ENCODE measurements at regions not wholly inside any gene's neighbourhood (a gene's known extent, or its start where the extent isn't known, plus 50 kb on each side); places are given as distances from the start of the nearest gene placed in this dataset.
"Not testable (repeated sequence)": the region's sequence is repeated elsewhere in the genome, so short reads cannot be mapped to it uniquely, and the experiment has no call there.

GRCh38 chr11:97460091-97460490 is 1070.3 kb downstream of the JRKL start:
- no peak for DNase-seq

GRCh38 chr11:97461044-97461880 is 1071.4 kb downstream of the JRKL start:
- no peak for DNase-seq

GRCh38 chr11:97461934-97462333 is 1072.1 kb downstream of the JRKL start:
- DNase-seq = no peak

DNA sequence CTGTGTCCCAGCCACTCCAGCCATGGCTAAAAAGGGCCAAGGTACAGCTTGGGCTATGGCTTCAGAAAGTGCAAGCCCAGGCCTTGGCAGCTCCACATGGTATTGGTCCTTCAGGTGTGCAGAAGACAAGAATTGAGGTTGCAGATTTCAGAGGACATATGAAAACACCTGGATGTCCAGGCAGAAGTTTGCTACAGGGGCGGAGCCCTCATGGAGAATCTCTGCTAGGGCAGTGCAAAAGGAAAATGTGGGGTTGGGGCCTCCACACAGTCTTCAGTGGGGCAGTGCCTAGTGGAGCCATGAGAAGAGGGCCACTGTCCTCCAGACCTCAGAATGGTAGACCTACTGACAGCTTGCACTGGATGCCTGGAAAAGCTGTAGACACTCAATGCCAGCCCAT is 1074.1 kb downstream of the JRKL start:
- DNase-seq = no peak

DNA sequence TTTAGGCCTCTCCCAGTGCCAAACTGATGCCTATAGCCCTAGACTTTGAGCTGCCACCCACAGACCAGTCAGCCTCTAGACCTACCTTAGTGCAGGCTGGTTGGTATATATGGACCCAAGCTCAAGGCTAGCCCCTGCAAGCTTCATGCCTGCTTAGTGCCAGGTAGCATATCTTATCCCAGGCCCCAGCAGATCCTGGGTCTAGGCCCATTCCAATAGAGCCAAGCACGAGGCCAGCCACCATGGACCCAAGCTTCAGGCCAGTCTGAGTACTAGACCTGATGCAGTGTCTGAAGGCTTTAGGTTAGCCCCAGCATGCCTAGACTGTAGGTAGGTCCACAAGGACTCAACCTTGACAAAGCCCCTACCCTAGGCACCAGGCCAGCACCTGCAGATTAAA is 1081.7 kb downstream of the JRKL start:
- DNase-seq = no peak

- no peak for DNase-seq
These were observed 1097.6 kb downstream of the JRKL start for GRCh38 chr11:97487387-97487786.

- no peak for DNase-seq
These were observed 1109.1 kb downstream of the JRKL start for GRCh38 chr11:97498891-97499290.

DNA sequence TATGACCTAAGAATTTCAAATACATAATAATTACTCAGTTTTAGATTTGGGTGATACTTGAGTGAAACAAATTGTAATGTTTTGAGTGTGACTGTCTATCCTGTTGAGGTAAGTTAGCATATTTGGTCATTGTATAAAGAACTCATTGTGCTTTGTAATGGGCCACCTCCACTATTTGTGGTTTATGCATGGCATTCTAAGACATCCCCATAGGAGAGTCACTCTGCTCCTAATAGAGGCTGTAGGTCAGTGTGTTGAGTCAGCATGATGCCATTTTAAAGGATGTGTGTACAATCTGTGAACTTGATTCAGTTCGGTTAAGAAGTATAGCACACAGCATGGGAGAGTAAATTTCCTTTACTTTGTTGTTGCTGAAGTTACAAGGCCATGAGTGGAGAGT is 1112.4 kb downstream of the JRKL start:
- no peak for DNase-seq

DNA sequence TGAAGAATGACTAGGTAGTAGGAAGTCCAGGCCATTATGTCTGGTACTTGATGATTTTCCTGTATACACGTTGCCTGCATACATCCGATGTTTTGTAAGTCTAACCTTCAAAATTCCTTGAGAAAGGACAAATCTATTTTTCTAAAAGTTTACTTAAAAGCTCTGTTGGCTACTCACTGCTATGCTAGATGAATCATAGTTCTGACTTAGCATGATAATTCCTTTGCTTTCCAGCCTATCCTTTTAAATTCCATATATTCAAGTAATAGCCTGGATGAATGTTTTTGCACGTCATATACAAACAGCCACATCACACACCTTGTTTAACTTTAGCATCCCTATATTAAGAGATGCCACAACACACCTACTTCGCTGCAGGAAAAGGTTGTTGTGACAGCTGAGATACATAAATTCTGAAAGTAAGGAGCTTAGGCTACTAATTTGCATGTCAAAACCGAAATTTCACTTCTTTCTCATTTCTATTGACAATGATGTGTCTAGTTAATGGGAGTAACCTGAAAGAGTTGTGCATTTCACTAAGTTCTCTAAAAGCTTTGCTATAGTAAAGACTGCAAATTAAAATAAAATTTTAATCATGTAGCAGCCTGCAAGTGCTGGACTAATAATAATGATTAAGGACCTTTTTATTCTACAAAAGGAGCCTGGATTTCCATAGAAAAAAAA is 1116.4 kb downstream of the JRKL start:
- no peak for DNase-seq

DNA sequence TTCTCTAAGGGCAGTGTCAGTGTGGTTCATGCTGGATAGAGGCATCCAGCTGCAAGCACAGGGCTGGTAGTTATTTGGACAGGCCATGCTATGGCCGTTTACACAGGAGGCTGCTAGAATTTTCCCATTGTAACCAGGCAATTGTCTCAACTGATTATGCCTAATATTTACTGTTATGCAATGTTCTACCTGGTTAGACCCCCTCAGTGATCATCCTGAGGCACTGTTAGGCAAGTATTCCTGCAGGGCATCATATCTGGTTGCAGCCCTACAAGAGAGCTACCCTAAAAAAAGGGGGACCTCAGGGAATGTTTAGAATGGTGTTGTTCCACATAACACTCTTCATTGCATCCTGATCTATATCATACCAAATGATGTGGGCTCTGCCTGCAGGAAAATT is 1124.6 kb downstream of the JRKL start:
- no peak for DNase-seq

- no peak for DNase-seq
These were observed 1126.9 kb downstream of the JRKL start for GRCh38 chr11:97516688-97517087.

- DNase-seq = no peak
These were observed 1135.5 kb downstream of the JRKL start for GRCh38 chr11:97525273-97525672.

GRCh38 chr11:97537407-97538150 is 1147.8 kb downstream of the JRKL start:
- no peak for DNase-seq

DNA sequence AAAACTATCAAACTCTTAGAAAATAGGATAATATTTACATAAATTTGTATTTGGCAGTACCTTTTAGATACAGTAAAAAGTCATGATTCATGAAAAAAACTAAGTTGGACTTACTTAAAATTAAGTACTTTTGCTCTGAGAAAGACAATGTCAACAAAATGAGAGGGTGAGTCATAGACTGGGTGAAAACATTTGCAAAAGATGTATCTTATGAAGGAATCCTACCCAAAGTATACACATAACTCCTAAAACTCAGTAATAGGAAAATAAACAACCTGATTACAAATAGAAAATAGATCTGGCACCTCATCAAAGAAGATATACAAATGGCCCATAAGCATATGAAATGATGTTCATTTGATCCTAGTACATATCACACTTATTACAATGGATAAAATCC is 1154.6 kb downstream of the JRKL start:
- DNase-seq = no peak

GRCh38 chr11:97548280-97548679 is 1158.5 kb downstream of the JRKL start:
- DNase-seq = no peak

DNA sequence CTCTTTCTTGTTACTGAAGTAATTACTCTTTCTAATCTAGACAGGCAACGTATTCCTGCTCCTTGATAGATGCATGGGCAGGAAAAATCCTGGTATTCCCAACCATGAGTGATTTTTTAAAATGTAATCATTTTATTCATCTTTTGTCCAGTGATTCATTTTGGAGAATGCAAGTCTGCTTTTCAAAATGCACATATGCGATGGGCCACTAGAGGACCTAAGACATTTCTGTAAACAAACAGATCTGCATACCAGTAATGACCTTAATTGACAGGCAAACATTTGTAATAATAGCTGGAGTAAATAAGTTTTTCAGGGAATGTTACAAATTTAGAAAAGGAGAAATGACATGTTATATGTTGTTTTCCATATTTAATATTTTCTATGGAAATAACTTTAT is 1167.6 kb downstream of the JRKL start:
- DNase-seq = no peak

DNA sequence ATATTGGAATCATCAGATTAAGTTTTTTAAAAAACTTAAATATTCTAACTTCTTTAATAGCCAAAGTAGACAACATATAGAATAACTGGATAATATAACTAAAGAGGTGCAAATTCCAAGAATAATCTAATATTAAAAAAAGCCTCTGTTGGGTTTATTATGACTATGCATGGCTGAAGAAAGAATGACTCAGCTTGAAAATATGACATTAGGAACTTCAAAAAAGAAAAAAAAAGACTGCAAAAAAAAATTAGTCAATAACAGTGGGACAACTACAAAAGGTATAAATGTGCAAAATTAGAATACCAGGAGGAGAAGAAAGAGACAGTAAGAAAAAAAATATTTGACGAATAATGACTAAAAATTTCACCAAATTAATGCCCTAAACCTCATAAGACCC is 1178.0 kb downstream of the JRKL start:
- DNase-seq = no peak

DNA sequence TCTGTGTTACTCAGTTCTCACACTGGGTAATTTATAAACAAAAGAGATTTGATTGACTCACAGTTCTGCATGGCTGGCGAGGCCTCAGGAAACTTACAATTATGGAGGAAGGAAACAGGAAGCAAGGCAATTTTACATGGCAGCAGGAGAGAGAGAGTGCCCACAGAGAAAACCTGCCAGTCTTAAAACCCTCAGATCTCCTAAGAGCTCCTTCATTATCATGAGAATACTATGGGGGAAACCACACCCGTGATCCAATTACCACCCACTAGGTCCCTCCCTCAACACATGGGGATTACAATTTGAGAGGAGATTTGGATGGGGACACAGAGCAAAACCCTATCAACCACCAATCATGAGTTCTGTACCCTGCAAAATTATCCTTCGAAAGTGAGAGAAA is 1180.8 kb downstream of the JRKL start:
- DNase-seq = no peak

DNA sequence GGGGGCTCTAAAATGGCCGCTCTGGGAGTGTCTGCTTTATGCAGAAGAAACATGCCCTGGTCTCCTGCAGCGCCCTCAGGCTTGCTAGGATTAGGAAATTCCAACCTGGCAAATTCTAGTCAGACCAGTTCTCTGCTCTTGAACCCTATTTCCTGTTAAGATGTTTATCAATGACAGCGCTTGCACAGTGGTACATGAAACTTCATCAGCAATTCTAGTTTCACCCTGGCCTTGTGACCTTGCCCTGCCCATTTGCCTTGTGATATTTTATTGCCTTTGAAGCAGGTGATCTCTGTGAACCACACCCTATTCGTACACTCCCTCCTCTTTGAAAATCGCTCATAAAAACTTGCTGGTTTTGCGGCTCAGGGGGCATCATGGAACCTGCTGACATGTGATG is 1184.0 kb downstream of the JRKL start:
- not testable (repeated sequence) for DNase-seq

DNA sequence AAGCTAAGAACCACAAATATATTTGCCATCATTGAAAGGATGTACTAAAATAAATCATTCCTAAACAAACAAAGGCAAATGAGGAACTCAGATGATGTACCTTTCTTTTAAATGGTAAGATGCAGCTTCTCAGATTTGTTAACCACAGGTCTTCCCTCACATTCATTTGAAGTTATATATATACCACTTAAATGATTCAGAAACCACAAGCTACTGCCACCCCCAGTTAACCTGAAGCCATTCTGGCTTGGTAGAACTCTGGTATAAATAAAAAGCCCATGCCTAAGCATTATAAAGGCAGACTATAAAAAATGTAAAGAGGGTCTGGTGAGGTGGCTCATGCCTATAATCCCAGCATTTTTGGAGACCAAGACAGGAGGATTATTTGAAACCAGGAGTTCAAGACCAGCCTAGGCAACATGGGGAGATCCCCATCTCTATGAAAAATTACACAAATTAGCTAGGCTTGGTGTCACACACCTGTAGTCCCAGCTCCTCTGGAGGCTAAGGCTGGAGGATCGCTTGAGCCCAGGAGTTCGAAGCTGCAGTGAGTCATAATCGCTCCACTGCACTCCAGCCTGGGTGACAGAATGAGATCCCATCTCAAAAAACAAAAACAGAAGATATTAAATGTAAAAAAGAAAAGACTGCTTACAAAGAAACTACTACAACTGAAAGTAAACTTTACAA is 1185.3 kb downstream of the JRKL start:
- DNase-seq = no peak

DNA sequence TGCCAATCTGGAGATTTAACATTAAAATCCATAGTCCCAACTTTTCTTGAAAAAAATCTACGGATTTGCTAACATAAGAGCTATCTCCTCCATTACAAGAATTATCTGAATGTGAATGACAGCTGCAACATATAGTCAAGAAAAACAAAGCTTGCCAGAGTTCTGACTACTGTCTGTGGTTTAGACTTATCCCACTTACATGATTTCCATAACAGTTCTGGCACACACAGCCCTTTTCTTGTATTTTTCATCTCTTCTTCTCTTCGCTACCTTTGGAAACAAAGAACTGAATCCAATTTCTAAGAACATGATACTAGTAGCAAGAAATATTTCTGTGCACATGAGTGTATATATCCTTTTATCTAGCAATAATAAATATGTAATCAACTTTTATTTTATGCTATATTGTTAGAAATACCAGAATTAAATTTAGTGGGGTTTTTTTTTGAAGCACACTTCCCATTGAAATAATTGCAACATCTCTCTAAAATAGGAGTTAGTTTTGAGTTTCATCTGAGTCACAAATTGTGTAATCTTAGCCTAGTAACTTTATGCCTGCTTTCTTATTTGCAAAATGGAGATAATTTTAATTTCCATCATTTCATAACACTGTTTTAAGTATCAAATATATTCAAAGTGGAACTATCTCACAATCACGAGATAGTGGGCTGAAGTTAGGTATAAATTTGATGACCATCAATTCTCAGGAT is 1217.6 kb downstream of the JRKL start:
- no peak for DNase-seq

GRCh38 chr11:97610000-97610399 is 1220.2 kb downstream of the JRKL start:
- peak; percentile 2 for DNase-seq

DNA sequence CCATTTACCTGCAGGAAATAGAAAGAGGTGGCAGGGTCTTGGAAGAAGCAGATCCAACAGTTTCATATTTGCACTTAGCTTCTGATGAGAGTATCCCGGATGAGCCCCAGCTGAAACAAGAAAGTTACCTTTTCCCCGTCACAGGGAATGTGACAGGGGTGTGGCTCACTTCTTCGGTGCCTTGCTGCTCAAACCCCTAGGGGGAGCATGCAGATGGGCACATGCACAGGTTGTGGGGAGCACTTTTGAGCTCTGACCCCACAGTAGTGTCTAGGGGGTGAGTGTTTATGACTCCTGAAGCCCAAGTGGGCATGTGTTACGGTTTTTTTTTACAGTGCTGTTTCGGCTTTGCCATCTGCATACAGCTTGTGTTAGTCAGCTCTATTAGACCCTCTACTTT is 1221.0 kb downstream of the JRKL start:
- DNase-seq = no peak
